Sigmoid colon (tissue), 4 donors: ENCODE measurements at regions not wholly inside any gene's neighbourhood (a gene's known extent, or its start where the extent isn't known, plus 50 kb on each side); places are given as distances from the start of the nearest gene placed in this dataset.

Experiments
- EP300 ChIP-seq, 4 donors: sonication (generic); formaldehyde crosslinking; IDR thresholded peaks; one replicate each; pipeline ENCODE4 v1.6.1; 2017; ENCODE audit warnings: antibody characterized with exemption in 4 of 4
- POLR2A ChIP-seq, 2 donors: fragments of 450-650 bp; IDR thresholded peaks; one replicate each; pipeline ENCODE4 v1.6.1; 2016; ENCODE audit warnings: antibody characterized with exemption in 2 of 2, mild to moderate bottlenecking in 2 of 2, moderate library complexity in 2 of 2
- POLR2AphosphoS5 ChIP-seq, 4 donors: sonication (generic); formaldehyde crosslinking; IDR thresholded peaks; one replicate each; pipeline ENCODE4 v1.6.1; 2017; ENCODE audit warnings: antibody characterized with exemption in 4 of 4
- TF ChIP-seq, protein P1 (sequence below), 4 experiments: fragments of 450-650 bp in 3 of 4; fragments of 200-600 bp in 1 of 4; IDR thresholded peaks; one replicate each; pipeline ENCODE4 v1.5.1; 2016 to 2019; ENCODE audit warnings: antibody characterized with exemption in 4 of 4, mild to moderate bottlenecking in 3 of 4, moderate library complexity in 2 of 4

DNA sequence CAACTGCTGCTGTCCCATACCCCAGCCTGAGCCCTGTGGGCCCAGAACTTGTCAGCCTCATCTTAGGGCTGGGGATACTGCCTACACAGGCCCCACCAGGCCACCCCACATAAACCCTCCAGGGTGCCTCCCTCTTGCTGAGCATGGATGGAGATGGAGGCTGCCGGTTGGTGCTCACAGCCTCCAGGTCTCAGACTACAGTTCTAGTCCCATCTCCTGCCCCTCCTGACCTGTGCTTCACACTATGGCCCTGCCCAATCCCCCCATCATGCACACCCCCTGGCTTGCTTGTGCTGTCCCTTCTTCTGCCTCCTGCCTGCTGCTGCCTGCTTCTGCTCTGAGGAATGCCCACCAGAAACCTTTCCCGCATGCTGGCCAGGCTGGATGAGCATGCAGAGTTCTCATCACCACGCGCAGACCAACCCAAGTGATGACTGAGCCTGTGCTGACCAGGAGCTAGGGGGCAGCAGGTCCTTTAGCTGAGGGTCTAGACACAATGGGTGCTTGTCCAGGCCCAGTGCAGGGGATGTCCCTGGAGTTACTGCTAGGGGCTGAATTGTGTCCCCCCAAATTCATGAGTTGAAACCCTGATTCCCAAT is 138.4 kb upstream of the HS6ST1 start:
- TF ChIP-seq, protein P1, sequence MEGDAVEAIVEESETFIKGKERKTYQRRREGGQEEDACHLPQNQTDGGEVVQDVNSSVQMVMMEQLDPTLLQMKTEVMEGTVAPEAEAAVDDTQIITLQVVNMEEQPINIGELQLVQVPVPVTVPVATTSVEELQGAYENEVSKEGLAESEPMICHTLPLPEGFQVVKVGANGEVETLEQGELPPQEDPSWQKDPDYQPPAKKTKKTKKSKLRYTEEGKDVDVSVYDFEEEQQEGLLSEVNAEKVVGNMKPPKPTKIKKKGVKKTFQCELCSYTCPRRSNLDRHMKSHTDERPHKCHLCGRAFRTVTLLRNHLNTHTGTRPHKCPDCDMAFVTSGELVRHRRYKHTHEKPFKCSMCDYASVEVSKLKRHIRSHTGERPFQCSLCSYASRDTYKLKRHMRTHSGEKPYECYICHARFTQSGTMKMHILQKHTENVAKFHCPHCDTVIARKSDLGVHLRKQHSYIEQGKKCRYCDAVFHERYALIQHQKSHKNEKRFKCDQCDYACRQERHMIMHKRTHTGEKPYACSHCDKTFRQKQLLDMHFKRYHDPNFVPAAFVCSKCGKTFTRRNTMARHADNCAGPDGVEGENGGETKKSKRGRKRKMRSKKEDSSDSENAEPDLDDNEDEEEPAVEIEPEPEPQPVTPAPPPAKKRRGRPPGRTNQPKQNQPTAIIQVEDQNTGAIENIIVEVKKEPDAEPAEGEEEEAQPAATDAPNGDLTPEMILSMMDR (IDR thresholded peaks at IDR 0.05) = no peak
- TF ChIP-seq POLR2A (IDR thresholded peaks at IDR 0.05) = no peak
- no peak for TF ChIP-seq POLR2AphosphoS5 (IDR thresholded peaks at IDR 0.05)
- no peak for TF ChIP-seq EP300 (IDR thresholded peaks at IDR 0.05)
